HCT116 (cell line): ENCODE measurements at regions not wholly inside any gene's neighbourhood (a gene's known extent, or its start where the extent isn't known, plus 50 kb on each side); places are given as distances from the start of the nearest gene placed in this dataset.

Experiments
- POLR2A ChIP-seq: IDR thresholded peaks from 2 replicates; pipeline ENCODE4 v1.7.0; 2011; ENCODE audit warnings: borderline replicate concordance; ENCODE audit not compliant: insufficient read depth, insufficient read length; ENCODE audit errors: extremely low read depth
- YY1 ChIP-seq: IDR thresholded peaks from 2 replicates; pipeline ENCODE4 v1.6.1; 2011; ENCODE audit warnings: low read length, low read depth, moderate library complexity, mild to moderate bottlenecking; ENCODE audit not compliant: insufficient replicate concordance; ENCODE audit errors: extremely low read depth

GRCh38 chr5:40452874-40453624, 226.7 kb upstream of the PTGER4 start:
- TF ChIP-seq POLR2A (no peak), YY1 (no peak)
